Subcutaneous abdominal adipose tissue (tissue), 5 donors: ENCODE measurements at regions not wholly inside any gene's neighbourhood (a gene's known extent, or its start where the extent isn't known, plus 50 kb on each side); places are given as distances from the start of the nearest gene placed in this dataset.

Source experiments
- H3K27ac ChIP-seq: one replicate; pipeline ENCODE4 v1.7.0; 2013; ENCODE audit warnings: low read depth, mild to moderate bottlenecking, inconsistent platforms, low read length, moderate library complexity
- H3K27me3 ChIP-seq, 5 donors: one replicate each; pipeline ENCODE4 v1.7.0; 2013; ENCODE audit warnings: low read length in 5 of 5, inconsistent platforms in 1 of 5; ENCODE audit not compliant: control insufficient read depth in 5 of 5, insufficient read depth in 4 of 5
- H3K36me3 ChIP-seq, 5 donors: one replicate each; pipeline ENCODE4 v1.7.0; 2013; ENCODE audit warnings: low read length in 5 of 5; ENCODE audit not compliant: control insufficient read depth in 5 of 5, insufficient read depth in 5 of 5
- H3K4me1 ChIP-seq, 5 donors: one replicate each; pipeline ENCODE4 v1.7.0; 2013; ENCODE audit warnings: low read length in 5 of 5, mild to moderate bottlenecking in 3 of 5, moderate library complexity in 1 of 5; ENCODE audit not compliant: control insufficient read depth in 5 of 5, insufficient read depth in 5 of 5
- H3K4me3 ChIP-seq, 5 donors: one replicate each; pipeline ENCODE4 v1.7.0; 2013; ENCODE audit warnings: low read length in 5 of 5, low read depth in 1 of 5
- H3K9ac ChIP-seq, 5 donors: one replicate each; pipeline ENCODE4 v1.7.0; 2013; ENCODE audit warnings: low read length in 5 of 5, mild to moderate bottlenecking in 4 of 5, moderate library complexity in 3 of 5
- H3K9me3 ChIP-seq, 5 donors: one replicate each; pipeline ENCODE4 v1.7.0; 2013; ENCODE audit warnings: low read length in 5 of 5; ENCODE audit not compliant: control insufficient read depth in 5 of 5
- donor health status: healthy.
- donor health status: healthy.
- donor health status: healthy.
- donor health status: healthy.
- donor health status: healthy.

GRCh38 chr6:155946860-155947259, 491.2 kb upstream of the NOX3 start:
- no peak overlapping the region for H3K27ac ChIP-seq
- H3K4me1 ChIP-seq, result no peaks in the 10 kb centered on the region
- no peaks in the 10 kb centered on the region for H3K36me3 ChIP-seq
- H3K27me3 ChIP-seq, result no peaks in the 10 kb centered on the region
- H3K9me3 ChIP-seq, result peaks cover 6 to 18% (median 15%) of the 10 kb centered on the region in 5 donors
- H3K4me3 ChIP-seq, result peak overlapping the region in 1 of 5 donors; percentile 13
- no peak overlapping the region for H3K9ac ChIP-seq

GRCh38 chr6:155943635-155944034, 488.0 kb upstream of the NOX3 start:
- H3K4me3 ChIP-seq, result no peak overlapping the region

GRCh38 chr6:155939253-155939652, 483.6 kb upstream of the NOX3 start:
- Histone ChIP-seq H3K9me3 (no peaks in the 10 kb centered on the region), H3K36me3 (no peaks in the 10 kb centered on the region), H3K4me1 (no peaks in the 10 kb centered on the region), H3K9ac (no peak overlapping the region), H3K27me3 (no peaks in the 10 kb centered on the region), H3K4me3 (no peak overlapping the region), H3K27ac (no peak overlapping the region)

More at GRCh38 chr6:155943635-155944034, 488.0 kb upstream of the NOX3 start:
- Histone ChIP-seq H3K27ac (no peak overlapping the region), H3K9ac (no peak overlapping the region), H3K27me3 (no peaks in the 10 kb centered on the region), H3K9me3 (peaks cover 6 to 18% (median 15%) of the 10 kb centered on the region in 5 donors), H3K36me3 (no peaks in the 10 kb centered on the region), H3K4me1 (no peaks in the 10 kb centered on the region)

GRCh38 chr6:155936551-155936950, 480.9 kb upstream of the NOX3 start:
- Histone ChIP-seq H3K36me3 (no peaks in the 10 kb centered on the region), H3K4me1 (no peaks in the 10 kb centered on the region), H3K9ac (no peak overlapping the region), H3K27me3 (no peaks in the 10 kb centered on the region), H3K9me3 (no peaks in the 10 kb centered on the region), H3K27ac (no peak overlapping the region), H3K4me3 (no peak overlapping the region)

GRCh38 chr6:155936127-155936526, 480.5 kb upstream of the NOX3 start:
- H3K27ac ChIP-seq, result no peak overlapping the region

GRCh38 chr6:155916846-155917624, 461.4 kb upstream of the NOX3 start:
- no peaks in the 10 kb centered on the region for H3K4me1 ChIP-seq
- H3K27ac ChIP-seq, result no peak overlapping the region
- no peaks in the 10 kb centered on the region for H3K9me3 ChIP-seq
- H3K27me3 ChIP-seq, result no peaks in the 10 kb centered on the region
- no peak overlapping the region for H3K4me3 ChIP-seq
- H3K9ac ChIP-seq, result no peak overlapping the region
- H3K36me3 ChIP-seq, result no peaks in the 10 kb centered on the region

More at GRCh38 chr6:155936127-155936526, 480.5 kb upstream of the NOX3 start:
- no peaks in the 10 kb centered on the region for H3K9me3 ChIP-seq
- no peaks in the 10 kb centered on the region for H3K27me3 ChIP-seq
- H3K9ac ChIP-seq, result no peak overlapping the region
- no peaks in the 10 kb centered on the region for H3K4me1 ChIP-seq
- no peaks in the 10 kb centered on the region for H3K36me3 ChIP-seq
- no peak overlapping the region for H3K4me3 ChIP-seq

GRCh38 chr6:155915651-155916050, 460.0 kb upstream of the NOX3 start:
- H3K36me3 ChIP-seq, result no peaks in the 10 kb centered on the region
- no peaks in the 10 kb centered on the region for H3K9me3 ChIP-seq
- no peak overlapping the region for H3K27ac ChIP-seq
- H3K9ac ChIP-seq, result no peak overlapping the region
- no peaks in the 10 kb centered on the region for H3K4me1 ChIP-seq
- H3K4me3 ChIP-seq, result no peak overlapping the region
- H3K27me3 ChIP-seq, result no peaks in the 10 kb centered on the region

GRCh38 chr6:155913816-155914215, 458.2 kb upstream of the NOX3 start:
- Histone ChIP-seq H3K27ac (no peak overlapping the region), H3K9me3 (peaks cover 4 to 11% (median 8%) of the 10 kb centered on the region in 5 donors), H3K27me3 (no peaks in the 10 kb centered on the region), H3K9ac (no peak overlapping the region), H3K4me1 (no peaks in the 10 kb centered on the region), H3K4me3 (no peak overlapping the region), H3K36me3 (no peaks in the 10 kb centered on the region)

GRCh38 chr6:155909710-155910109, 454.1 kb upstream of the NOX3 start:
- H3K27ac ChIP-seq, result no peak overlapping the region
- no peaks in the 10 kb centered on the region for H3K4me1 ChIP-seq
- H3K4me3 ChIP-seq, result no peak overlapping the region
- no peaks in the 10 kb centered on the region for H3K36me3 ChIP-seq
- no peaks in the 10 kb centered on the region for H3K27me3 ChIP-seq
- peaks cover 4 to 16% (median 10%) of the 10 kb centered on the region in 5 donors for H3K9me3 ChIP-seq
- H3K9ac ChIP-seq, result no peak overlapping the region

GRCh38 chr6:155895641-155896040, 440.0 kb upstream of the NOX3 start:
- Histone ChIP-seq H3K9ac (no peak overlapping the region), H3K4me3 (no peak overlapping the region), H3K36me3 (no peaks in the 10 kb centered on the region), H3K27ac (no peak overlapping the region), H3K27me3 (no peaks in the 10 kb centered on the region), H3K4me1 (peaks cover 0 to 2% (median 0%) of the 10 kb centered on the region in 5 donors), H3K9me3 (no peaks in the 10 kb centered on the region)
